ENCODE measurements at regions not wholly inside any gene's neighbourhood (a gene's known extent, or its start where the extent isn't known, plus 50 kb on each side); places are given as distances from the start of the nearest gene placed in this dataset.

GRCh38 chr2:12232876-12233275 is 483.9 kb upstream of the TRIB2 start:
- TF ChIP-seq CTCF (IDR thresholded peaks at IDR 0.05) (no peak), POLR2A (IDR thresholded peaks at IDR 0.05) (no peak)
